T-helper 1 cell treated with Interleukin-12 subunit alpha and Interleukin-12 subunit beta and Interleukin-4 antibody, amounts not matched to agents 30 μg/mL and 1 μg/mL, for 36 hours (primary cell): ENCODE measurements at regions not wholly inside any gene's neighbourhood (a gene's known extent, or its start where the extent isn't known, plus 50 kb on each side); places are given as distances from the start of the nearest gene placed in this dataset.

Experiments
- H3K27ac Mint-ChIP-seq: one replicate; pipeline ENCODE4 v1.8.0; 2021; ENCODE audit warnings: mild to moderate bottlenecking, mixed read lengths
- H3K27me3 Mint-ChIP-seq: one replicate; pipeline ENCODE4 v1.8.0; 2021; ENCODE audit warnings: low read depth, mixed read lengths
- H3K36me3 Mint-ChIP-seq: one replicate; pipeline ENCODE4 v1.8.0; 2021; ENCODE audit warnings: low read depth, mixed read lengths
- H3K4me1 Mint-ChIP-seq: one replicate; pipeline ENCODE4 v1.8.0; 2021; ENCODE audit warnings: low read depth, mixed read lengths
- H3K4me3 Mint-ChIP-seq: one replicate; pipeline ENCODE4 v1.8.0; 2021; ENCODE audit warnings: mild to moderate bottlenecking, moderate library complexity, mixed read lengths
- H3K9me3 Mint-ChIP-seq: one replicate; pipeline ENCODE4 v1.8.0; 2021; ENCODE audit warnings: mixed read lengths

DNA sequence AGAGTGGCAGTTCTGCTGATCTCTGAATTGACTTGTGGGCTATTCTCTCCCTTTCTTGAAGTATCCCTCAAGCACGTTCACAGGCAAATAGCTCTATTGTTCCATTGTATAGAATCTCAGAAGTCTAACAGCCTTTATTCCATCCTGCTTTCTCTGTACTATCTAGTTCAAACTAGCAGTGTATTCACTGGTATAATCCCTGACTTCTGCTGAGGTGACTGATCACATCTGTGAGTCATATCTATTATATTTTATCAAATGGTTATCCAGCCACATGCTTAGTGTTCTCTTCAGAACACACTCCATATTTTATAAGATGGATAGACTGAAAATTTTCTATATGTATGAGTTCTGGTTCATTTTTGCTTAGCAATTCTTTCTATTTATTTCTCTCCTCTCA, 866.1 kb downstream of the C12orf50 start:
- H3K27me3 Mint-ChIP-seq, result no peaks in the 10 kb centered on the region
- H3K4me1 Mint-ChIP-seq, result no peaks in the 10 kb centered on the region
- no peaks in the 10 kb centered on the region for H3K36me3 Mint-ChIP-seq
- peaks cover 18% of the 10 kb centered on the region for H3K9me3 Mint-ChIP-seq
- no peak overlapping the region for H3K4me3 Mint-ChIP-seq
- no peak overlapping the region for H3K27ac Mint-ChIP-seq

DNA sequence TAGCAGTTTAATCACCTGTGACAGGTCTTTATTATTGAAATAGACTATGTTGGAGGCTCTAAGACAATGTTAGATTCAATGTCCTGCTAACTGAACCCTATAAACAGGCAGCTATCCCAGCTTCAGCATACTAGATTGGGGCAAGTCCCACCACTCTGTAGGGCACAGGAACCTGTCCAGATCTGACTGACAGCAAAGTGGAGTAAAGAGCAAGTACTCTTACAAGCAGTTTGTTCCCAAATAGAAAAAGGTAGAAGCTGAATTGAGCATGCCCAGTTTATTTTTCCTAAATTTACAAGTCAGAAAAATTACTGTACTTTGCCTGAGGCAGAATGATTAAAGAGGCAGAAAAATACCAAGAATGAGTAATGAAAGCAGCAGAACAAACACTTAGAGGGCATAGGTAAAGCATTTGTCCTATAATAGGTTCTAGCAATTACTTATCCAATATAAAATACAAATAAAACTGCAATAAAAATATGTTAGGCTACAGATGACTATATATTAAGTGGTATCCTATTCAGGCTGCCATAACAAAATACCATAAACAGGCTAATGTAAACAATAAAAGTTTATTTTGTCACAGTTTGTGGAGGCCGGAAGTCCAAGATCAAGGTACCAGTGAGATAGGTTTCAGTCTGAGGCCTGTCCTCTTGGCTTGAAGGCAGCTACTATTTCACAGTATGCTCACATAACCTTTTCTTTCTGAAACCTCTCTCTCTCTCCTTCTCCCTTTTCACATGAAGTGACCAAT, 868.2 kb downstream of the C12orf50 start:
- Mint-ChIP-seq H3K27me3 (no peaks in the 10 kb centered on the region), H3K4me3 (no peak overlapping the region), H3K4me1 (no peaks in the 10 kb centered on the region), H3K9me3 (peaks cover 10% of the 10 kb centered on the region), H3K27ac (no peak overlapping the region), H3K36me3 (no peaks in the 10 kb centered on the region)

DNA sequence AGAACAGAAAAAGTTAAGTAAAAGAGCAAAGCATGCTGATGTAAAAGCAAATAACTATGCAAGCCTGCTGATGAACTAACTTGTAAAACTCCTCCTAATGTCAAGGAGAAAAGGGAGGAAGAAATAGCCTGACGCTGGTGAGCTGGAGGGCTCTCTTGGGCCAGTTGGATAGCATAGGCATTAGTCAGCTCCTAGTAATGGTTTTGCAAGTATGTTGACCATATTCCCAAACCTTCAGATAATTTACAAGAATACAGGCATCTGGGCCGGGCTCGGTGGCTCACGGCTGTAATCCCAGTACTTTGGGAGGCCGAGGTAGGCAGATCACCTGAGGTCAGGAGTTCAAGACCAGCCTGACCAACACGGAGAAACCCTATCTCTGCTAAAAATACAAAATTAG, 871.4 kb downstream of the C12orf50 start:
- H3K4me3 Mint-ChIP-seq, result no peak overlapping the region
- no peaks in the 10 kb centered on the region for H3K27me3 Mint-ChIP-seq
- H3K27ac Mint-ChIP-seq, result no peak overlapping the region
- H3K4me1 Mint-ChIP-seq, result no peaks in the 10 kb centered on the region
- peaks cover 3% of the 10 kb centered on the region for H3K9me3 Mint-ChIP-seq
- H3K36me3 Mint-ChIP-seq, result no peaks in the 10 kb centered on the region

DNA sequence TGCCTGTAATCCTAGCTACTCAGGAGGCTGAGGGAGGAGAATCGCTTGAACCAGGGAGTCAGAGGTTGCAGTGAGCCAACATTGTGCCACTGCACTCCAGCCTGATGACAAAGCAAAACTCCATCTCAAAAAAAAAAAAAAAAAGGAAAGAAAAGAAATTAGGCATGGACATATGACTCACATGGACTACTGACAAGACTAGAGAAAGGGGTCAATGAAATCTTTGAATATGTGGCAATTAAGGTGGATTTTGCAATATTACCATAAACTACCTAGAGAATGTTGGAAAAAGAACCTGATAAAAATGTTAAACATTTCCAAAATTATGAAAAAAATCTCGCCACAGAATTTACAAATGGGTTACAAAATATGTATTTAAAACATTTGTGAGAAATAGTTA, 873.6 kb downstream of the C12orf50 start:
- no peaks in the 10 kb centered on the region for H3K36me3 Mint-ChIP-seq
- H3K27me3 Mint-ChIP-seq, result no peaks in the 10 kb centered on the region
- H3K4me3 Mint-ChIP-seq, result no peak overlapping the region
- peaks cover under 1% of the 10 kb centered on the region for H3K9me3 Mint-ChIP-seq
- H3K27ac Mint-ChIP-seq, result no peak overlapping the region
- no peaks in the 10 kb centered on the region for H3K4me1 Mint-ChIP-seq

DNA sequence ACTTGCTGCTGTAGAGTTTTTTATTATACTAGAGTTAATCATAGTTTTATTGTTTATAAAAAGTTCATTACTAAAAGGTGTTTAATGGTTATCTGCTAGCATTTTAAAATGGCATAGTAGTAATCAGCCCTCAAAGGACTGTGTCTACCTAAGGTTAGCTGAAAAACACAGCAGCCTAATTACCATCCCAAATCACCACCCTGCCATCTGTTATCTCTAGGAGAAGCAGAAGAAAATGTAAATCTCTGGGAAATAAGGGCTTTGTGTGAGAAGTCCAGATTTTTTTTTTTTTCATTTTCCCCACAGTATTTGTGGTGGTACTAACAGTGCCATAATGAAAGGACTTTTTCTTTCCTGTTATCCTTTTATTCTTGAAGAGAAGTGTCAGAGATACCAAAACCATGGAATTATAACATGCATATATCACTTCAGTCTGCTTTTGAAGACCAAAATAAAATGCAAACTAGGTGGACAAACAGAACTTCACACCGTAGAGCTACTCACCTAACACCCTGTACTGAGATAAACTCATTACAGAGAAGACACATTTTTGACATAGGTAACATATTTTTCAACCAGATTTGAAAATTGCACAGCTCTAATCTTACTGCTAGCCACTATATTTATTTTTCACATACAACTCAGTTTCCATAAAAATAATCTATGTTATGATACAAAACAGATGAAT, 876.2 kb downstream of the C12orf50 start:
- Mint-ChIP-seq H3K36me3 (no peaks in the 10 kb centered on the region), H3K27me3 (no peaks in the 10 kb centered on the region)

DNA sequence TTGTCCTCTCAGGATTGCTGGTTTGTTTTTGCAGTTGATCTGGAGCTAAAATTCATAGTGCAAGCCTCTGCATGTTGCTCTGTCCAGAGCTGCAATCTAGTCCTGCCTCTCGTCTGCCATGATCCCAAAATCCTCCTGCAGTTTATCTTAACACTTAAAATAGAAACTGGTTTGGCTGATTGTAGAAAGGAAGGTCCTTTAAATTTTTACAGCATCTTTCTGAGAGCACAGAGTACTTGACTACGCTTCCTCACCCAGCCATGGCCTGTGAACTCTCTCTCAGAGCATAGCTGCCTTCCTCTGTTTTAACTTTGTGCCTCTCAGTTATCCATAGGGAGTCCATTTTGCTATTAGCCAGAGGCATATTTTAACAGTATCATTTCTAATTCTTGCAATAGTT, 877.1 kb downstream of the C12orf50 start:
- Mint-ChIP-seq H3K27me3 (no peaks in the 10 kb centered on the region), H3K36me3 (no peaks in the 10 kb centered on the region), H3K27ac (no peak overlapping the region), H3K4me3 (no peak overlapping the region), H3K4me1 (no peaks in the 10 kb centered on the region), H3K9me3 (peaks cover 4% of the 10 kb centered on the region)

More for the DNA sequence above, 876.2 kb downstream of the C12orf50 start:
- Mint-ChIP-seq H3K9me3 (peaks cover 4% of the 10 kb centered on the region), H3K27ac (no peak overlapping the region), H3K4me3 (no peak overlapping the region), H3K4me1 (no peaks in the 10 kb centered on the region)

DNA sequence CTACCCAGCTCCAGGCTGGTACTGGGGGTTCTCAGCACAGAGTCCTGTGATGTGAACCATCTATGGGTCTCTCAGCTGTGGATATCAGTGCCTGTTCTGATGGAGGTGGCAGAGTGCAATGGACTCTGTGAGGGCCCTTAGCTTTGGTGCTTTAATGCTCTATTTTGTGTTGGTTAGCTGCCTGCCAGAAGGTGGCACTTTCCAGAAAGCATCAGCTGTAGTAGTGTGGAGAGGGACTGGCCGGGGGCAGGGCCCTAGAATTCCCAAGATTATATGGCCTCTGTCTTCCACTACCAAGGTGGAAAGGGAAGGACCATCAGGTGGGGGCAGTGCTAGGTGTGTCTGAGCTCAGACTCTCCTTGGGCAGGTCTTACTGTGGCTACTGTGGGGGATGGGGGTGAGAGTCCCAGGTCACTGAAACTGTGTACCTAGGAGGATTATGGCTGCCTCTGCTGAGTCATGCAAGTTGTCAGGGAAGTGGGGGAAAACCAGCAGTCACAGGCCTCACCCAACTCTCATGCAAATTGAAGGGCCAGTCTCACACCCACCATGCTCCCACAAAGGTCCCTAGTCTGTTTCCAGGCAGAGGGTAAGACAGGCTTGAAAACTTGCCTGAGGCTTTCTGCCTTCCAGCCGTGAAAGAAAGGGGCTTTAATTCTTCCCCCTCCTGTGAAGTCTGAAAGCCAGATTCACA, 878.1 kb downstream of the C12orf50 start:
- peaks cover 4% of the 10 kb centered on the region for H3K9me3 Mint-ChIP-seq
- no peak overlapping the region for H3K4me3 Mint-ChIP-seq
- no peaks in the 10 kb centered on the region for H3K27me3 Mint-ChIP-seq
- no peaks in the 10 kb centered on the region for H3K4me1 Mint-ChIP-seq
- H3K36me3 Mint-ChIP-seq, result no peaks in the 10 kb centered on the region
- no peak overlapping the region for H3K27ac Mint-ChIP-seq

DNA sequence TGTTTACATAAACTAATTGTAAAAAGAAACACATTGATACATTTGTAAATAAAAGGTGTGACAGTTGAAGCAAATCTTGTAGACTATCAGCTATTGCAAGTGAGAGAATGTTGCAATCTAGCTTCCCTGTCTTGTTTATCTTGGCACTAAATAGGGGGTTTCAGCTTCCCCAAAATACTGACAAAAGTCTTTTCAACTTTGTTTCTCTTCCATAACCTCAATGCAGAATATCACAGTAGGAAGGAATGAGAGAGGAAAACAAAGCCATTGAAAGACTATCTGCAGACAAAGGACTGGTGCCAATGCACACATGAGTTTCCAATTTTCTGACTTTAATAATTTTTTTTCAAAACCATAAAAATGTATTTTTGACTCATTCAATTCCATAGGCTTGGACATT, 886.2 kb upstream of the MGAT4C start:
- Mint-ChIP-seq H3K27ac (no peak overlapping the region), H3K4me1 (no peaks in the 10 kb centered on the region), H3K27me3 (no peaks in the 10 kb centered on the region), H3K9me3 (peaks cover 8% of the 10 kb centered on the region), H3K36me3 (no peaks in the 10 kb centered on the region), H3K4me3 (no peak overlapping the region)

DNA sequence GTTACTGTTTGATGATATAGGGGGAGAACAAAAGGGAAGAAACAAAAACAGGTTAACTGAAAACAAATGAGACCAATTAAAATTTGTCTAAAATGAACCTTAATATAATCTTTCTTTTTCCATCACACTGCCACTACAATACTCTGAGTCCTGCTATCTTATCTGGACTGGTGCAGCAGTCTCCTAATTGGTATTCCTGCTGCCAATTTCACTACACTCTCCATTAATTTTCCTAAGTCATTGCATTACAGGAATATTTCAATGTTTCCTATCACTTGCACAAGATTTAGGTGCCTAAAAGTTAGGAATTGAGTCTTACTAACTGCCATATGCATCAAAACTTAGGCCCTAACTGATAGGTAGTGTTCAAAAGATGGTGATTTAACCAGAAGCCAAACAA, 884.9 kb upstream of the MGAT4C start:
- no peak overlapping the region for H3K27ac Mint-ChIP-seq
- peaks cover 8% of the 10 kb centered on the region for H3K9me3 Mint-ChIP-seq
- no peaks in the 10 kb centered on the region for H3K27me3 Mint-ChIP-seq
- no peaks in the 10 kb centered on the region for H3K36me3 Mint-ChIP-seq
- H3K4me3 Mint-ChIP-seq, result no peak overlapping the region
- H3K4me1 Mint-ChIP-seq, result no peaks in the 10 kb centered on the region

DNA sequence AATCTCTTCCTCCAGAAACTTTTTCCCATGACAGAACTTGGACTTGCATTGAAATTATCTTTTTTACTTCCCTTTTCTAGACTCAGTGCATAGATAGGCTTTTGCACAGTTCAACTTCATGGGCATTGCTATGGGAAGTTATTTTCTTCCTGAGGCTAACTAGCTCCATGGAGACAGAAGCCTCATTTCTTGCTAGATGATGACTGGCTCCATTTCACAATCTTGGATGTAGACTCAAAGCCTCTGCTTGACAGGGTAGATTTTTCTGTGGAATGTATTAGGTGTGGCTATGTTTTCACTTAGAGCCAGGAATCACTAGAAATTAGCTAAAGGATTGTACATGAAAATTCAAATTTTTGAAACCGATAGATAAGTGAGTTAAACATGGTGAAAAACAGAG, 884.1 kb upstream of the MGAT4C start:
- Mint-ChIP-seq H3K27me3 (no peaks in the 10 kb centered on the region), H3K4me1 (no peaks in the 10 kb centered on the region), H3K4me3 (no peak overlapping the region), H3K27ac (no peak overlapping the region), H3K9me3 (peaks cover 8% of the 10 kb centered on the region), H3K36me3 (no peaks in the 10 kb centered on the region)

DNA sequence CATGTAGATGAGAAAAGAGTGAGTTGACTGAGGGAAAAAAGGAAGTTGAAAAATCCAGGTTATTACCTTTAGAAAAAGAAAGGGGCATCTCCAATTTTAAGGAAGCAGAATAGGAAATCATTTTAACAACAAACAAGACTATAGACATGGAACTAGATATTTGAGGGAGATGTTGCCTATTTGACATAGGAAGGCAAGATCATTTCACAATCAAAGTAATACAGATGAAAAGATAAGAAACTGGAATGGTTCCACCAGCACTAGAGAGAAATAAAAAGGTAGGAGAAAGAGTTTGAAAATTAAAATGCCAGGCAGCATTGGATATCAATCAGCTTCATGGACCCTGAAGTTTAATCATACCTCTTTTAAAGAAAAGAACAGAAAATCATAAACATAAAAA, 881.0 kb upstream of the MGAT4C start:
- no peak overlapping the region for H3K27ac Mint-ChIP-seq
- no peak overlapping the region for H3K4me3 Mint-ChIP-seq
- H3K36me3 Mint-ChIP-seq, result no peaks in the 10 kb centered on the region
- no peaks in the 10 kb centered on the region for H3K9me3 Mint-ChIP-seq
- no peaks in the 10 kb centered on the region for H3K27me3 Mint-ChIP-seq
- H3K4me1 Mint-ChIP-seq, result no peaks in the 10 kb centered on the region

DNA sequence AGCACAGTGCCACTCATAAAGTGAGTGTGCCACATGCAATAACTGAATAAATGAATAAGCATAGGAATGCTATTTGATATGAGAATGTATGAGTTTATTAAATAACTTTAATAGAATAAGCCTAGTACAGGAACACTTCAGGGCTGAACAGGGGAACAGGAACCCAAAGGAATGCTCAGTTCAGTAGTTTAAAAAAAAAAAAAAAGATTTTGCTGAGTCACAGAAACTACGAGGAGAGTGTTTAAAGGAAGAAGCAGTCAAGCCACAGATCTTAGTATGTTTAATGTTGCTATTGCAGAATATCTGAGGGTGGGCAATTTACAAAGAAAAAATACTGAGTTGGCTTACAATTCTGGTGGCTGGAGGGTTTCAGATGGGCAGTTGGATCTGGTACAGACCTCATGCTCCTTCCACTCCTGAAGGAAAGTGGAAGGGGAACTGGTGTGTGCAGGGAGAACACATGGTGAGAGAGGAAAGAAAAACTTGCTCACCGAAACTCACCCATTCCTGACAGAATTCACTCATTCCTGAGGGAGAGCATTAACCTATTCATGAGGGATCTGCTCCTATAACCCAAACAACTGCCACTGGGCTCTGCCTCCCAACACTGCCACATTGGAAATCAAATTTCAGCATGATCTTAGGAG, 880.3 kb upstream of the MGAT4C start:
- no peaks in the 10 kb centered on the region for H3K36me3 Mint-ChIP-seq
- H3K4me1 Mint-ChIP-seq, result no peaks in the 10 kb centered on the region
- H3K4me3 Mint-ChIP-seq, result no peak overlapping the region
- no peaks in the 10 kb centered on the region for H3K9me3 Mint-ChIP-seq
- H3K27me3 Mint-ChIP-seq, result no peaks in the 10 kb centered on the region
- no peak overlapping the region for H3K27ac Mint-ChIP-seq

DNA sequence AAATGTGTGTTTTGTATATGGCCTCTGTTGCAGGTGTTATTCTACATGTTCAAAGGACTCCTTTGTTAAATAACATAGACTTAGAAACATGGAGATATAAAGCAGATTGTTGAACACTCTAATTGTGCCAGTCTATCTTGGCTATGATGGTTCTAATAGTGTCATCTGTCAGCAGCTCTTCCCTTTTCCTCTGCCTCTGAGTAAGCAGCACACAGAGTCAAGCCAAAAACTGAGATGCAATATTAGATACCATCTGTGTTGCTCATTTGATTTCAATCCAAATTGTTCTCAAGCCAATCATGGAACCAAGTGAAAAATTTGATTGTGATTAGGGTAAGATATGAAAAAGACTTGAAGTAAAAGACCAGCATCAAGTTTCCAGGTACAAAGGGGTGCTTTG, 871.1 kb upstream of the MGAT4C start:
- Mint-ChIP-seq H3K4me3 (no peak overlapping the region), H3K4me1 (no peaks in the 10 kb centered on the region), H3K36me3 (no peaks in the 10 kb centered on the region)

DNA sequence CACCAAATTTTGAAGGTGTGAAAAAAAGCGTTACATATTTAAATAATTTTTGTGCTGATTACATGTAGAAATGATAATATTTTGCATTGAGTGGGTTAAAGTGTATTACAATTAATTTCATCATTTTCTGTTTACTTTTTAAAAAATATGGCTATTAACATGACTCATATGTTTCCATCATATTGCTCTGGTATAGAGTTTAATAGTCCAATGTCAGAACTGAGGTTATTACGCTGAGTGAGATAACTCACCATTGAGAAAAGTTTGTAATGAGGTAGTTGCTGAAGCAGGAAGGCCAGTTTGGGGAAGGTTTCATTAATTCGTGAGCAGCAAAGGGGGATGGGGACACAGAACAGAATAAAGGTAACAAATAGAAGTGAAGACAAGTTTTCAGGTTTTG, 865.7 kb upstream of the MGAT4C start:
- Mint-ChIP-seq H3K9me3 (no peaks in the 10 kb centered on the region), H3K27me3 (no peaks in the 10 kb centered on the region), H3K4me1 (no peaks in the 10 kb centered on the region), H3K27ac (no peak overlapping the region), H3K4me3 (no peak overlapping the region), H3K36me3 (no peaks in the 10 kb centered on the region)

More for the DNA sequence above, 871.1 kb upstream of the MGAT4C start:
- Mint-ChIP-seq H3K27ac (no peak overlapping the region), H3K27me3 (no peaks in the 10 kb centered on the region), H3K9me3 (no peaks in the 10 kb centered on the region)
